Thoracic aorta (tissue), 2 donors: ENCODE measurements at regions not wholly inside any gene's neighbourhood (a gene's known extent, or its start where the extent isn't known, plus 50 kb on each side); places are given as distances from the start of the nearest gene placed in this dataset.

Source experiments
- ATAC-seq: fragments of 150-250 bp; one replicate; pipeline ENCODE4 v1.8.0; 2017; ENCODE audit warnings: low read depth; ENCODE audit not compliant: insufficient number of reproducible peaks, low FRiP score
- DNase-seq: peaks from one replicate; pipeline ENCODE4 v3.0.0-alpha.2; 2020; ENCODE audit warnings: low spot score
- H3K27ac ChIP-seq, 2 donors: fragments of 200-600 bp; sonication (generic); 1 replicate in 1 of 2; 2 replicates in 1 of 2; pipeline ENCODE4 v1.5.1; 2016; ENCODE audit warnings: mild to moderate bottlenecking in 2 of 2, moderate library complexity in 2 of 2
- H3K27me3 ChIP-seq: fragments of 200-600 bp; sonication (generic); replicated peaks from 2 replicates; pipeline ENCODE4 v1.6.0; 2016; ENCODE audit warnings: mild to moderate bottlenecking; ENCODE audit not compliant: insufficient read depth
- H3K36me3 ChIP-seq: fragments of 200-600 bp; sonication (generic); one replicate; pipeline ENCODE4 v1.5.1; 2016
- H3K4me1 ChIP-seq, 2 donors: fragments of 200-600 bp; sonication (generic); 1 replicate in 1 of 2; 2 replicates in 1 of 2; pipeline versions ENCODE4 v1.5.1 to v1.6.0; 2016; ENCODE audit warnings: low read depth in 2 of 2, mild to moderate bottlenecking in 1 of 2; ENCODE audit not compliant: control insufficient read depth in 1 of 2
- H3K4me3 ChIP-seq: fragments of 200-600 bp; sonication (generic); 2 replicates; pipeline ENCODE4 v1.5.1; 2016; ENCODE audit warnings: mild to moderate bottlenecking
- H3K9me3 ChIP-seq: fragments of 200-600 bp; sonication (generic); 2 replicates; pipeline ENCODE4 v1.5.1; 2016
- CTCF ChIP-seq: fragments of 200-600 bp; sonication (generic); IDR thresholded peaks from one replicate; pipeline ENCODE4 v1.5.1; 2019; ENCODE audit warnings: antibody characterized with exemption

DNA sequence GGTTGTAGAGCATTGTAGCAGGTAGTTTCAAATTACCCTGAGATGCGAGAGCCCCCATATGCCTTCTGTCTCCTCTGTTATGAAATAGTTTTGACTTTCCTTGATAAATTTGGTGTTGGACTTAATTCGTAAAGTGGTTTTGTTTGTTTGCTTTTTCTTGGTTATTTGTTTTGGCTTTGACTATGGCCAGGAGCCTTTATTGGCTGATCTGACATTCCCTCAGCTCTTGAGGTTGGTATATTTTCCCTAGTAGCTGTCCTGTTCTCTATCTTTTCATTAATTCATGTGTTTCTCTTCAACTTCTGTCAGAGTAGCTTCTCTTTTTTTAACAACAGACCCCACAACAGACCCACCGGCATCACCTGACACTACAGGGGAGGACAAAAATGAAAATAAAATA lies 457.4 kb upstream of the MANEA start:
- DNase-seq: no peak
- no peak overlapping the region for H3K4me3 ChIP-seq
- no peaks in the 10 kb centered on the region for H3K27me3 ChIP-seq
- no peaks in the 10 kb centered on the region for H3K4me1 ChIP-seq
- H3K9me3 ChIP-seq: no peaks in the 10 kb centered on the region
- H3K27ac ChIP-seq: no peak overlapping the region
- TF ChIP-seq CTCF: no peak
- no peak for ATAC-seq
- H3K36me3 ChIP-seq: no peaks in the 10 kb centered on the region

- Histone ChIP-seq H3K27me3 (no peaks in the 10 kb centered on the region), H3K4me1 (no peaks in the 10 kb centered on the region), H3K9me3 (no peaks in the 10 kb centered on the region), H3K27ac (no peak overlapping the region), H3K36me3 (no peaks in the 10 kb centered on the region), H3K4me3 (no peak overlapping the region)
- TF ChIP-seq CTCF: no peak
- ATAC-seq: no peak
- no peak for DNase-seq
Observed at GRCh38 chr6:95120984-95121383, 456.4 kb upstream of the MANEA start.

- Histone ChIP-seq H3K4me3 (no peak overlapping the region), H3K36me3 (no peaks in the 10 kb centered on the region), H3K27ac (no peak overlapping the region), H3K9me3 (no peaks in the 10 kb centered on the region), H3K27me3 (no peaks in the 10 kb centered on the region), H3K4me1 (no peaks in the 10 kb centered on the region)
- DNase-seq (no peak), ATAC-seq (no peak)
- TF ChIP-seq CTCF: no peak
Observed at GRCh38 chr6:95127261-95127660, 450.1 kb upstream of the MANEA start.

DNA sequence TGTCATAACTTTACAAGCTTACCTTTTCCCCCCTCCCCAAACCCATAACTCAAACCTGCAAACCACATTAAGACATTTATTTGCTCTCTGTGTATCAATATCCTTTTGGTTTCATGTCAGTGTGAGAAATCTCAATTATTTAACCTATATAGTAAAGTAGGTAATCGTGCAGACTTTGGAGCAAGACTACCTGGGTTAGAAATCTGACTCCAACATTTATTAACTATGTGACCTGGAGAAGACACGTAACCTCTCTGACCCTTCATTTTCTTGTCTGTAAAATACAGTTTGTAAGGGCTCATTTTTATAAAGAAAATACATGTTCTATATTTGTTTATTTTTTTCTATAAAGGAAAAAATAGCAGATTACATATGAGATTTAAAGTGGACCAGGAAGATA lies 448.9 kb upstream of the MANEA start:
- Histone ChIP-seq H3K27me3 (no peaks in the 10 kb centered on the region), H3K36me3 (no peaks in the 10 kb centered on the region), H3K27ac (no peak overlapping the region), H3K4me3 (no peak overlapping the region), H3K4me1 (no peaks in the 10 kb centered on the region), H3K9me3 (no peaks in the 10 kb centered on the region)
- no peak for TF ChIP-seq CTCF
- DNase-seq: no peak
- ATAC-seq: no peak

GRCh38 chr6:95128947-95129346 lies 448.4 kb upstream of the MANEA start:
- Histone ChIP-seq H3K9me3 (no peaks in the 10 kb centered on the region), H3K27ac (no peak overlapping the region)
- no peak for TF ChIP-seq CTCF

More at GRCh38 chr6:95128947-95129346, 448.4 kb upstream of the MANEA start:
- Histone ChIP-seq H3K27me3 (no peaks in the 10 kb centered on the region), H3K4me1 (no peaks in the 10 kb centered on the region), H3K4me3 (no peak overlapping the region), H3K36me3 (no peaks in the 10 kb centered on the region)
- DNase-seq: no peak
- no peak for ATAC-seq
